Activated T-cell treated with anti-CD3 and anti-CD28 coated beads, Interleukin-2, amount 50 U/mL, for 4 hours (primary cell): ENCODE measurements at regions not wholly inside any gene's neighbourhood (a gene's known extent, or its start where the extent isn't known, plus 50 kb on each side); places are given as distances from the start of the nearest gene placed in this dataset.
"Not testable (repeated sequence)": the region's sequence is repeated elsewhere in the genome, so short reads cannot be mapped to it uniquely, and the experiment has no call there.

Experiments
- ATAC-seq, 2 donors: fragments of 200-7000 bp; cut with Tn5 transposase; one replicate each; pipeline ENCODE4 v1.10.0; 2021
- DNase-seq: peaks from one replicate; pipeline ENCODE4 v3.0.0-alpha.2; 2020
- H3K27me3 Mint-ChIP-seq: one replicate; pipeline ENCODE4 v1.8.0; 2021; ENCODE audit warnings: low read depth, mixed read lengths
- H3K36me3 Mint-ChIP-seq: one replicate; pipeline ENCODE4 v1.8.0; 2022; ENCODE audit warnings: mixed read lengths; ENCODE audit not compliant: insufficient read depth
- H3K4me1 Mint-ChIP-seq: one replicate; pipeline ENCODE4 v1.8.0; 2021; ENCODE audit warnings: low read depth, mixed read lengths
- H3K4me3 Mint-ChIP-seq: one replicate; pipeline ENCODE4 v1.8.0; 2021; ENCODE audit warnings: mild to moderate bottlenecking, moderate library complexity, mixed read lengths
- H3K9me3 Mint-ChIP-seq: one replicate; pipeline ENCODE4 v1.8.0; 2021; ENCODE audit warnings: mixed read lengths

GRCh38 chr3:195984392-195985030 is 76.2 kb upstream of the TNK2 start:
- not testable (repeated sequence) for DNase-seq, H3K9me3 Mint-ChIP-seq, H3K4me3 Mint-ChIP-seq, H3K27me3 Mint-ChIP-seq, H3K4me1 Mint-ChIP-seq, ATAC-seq
- H3K36me3 Mint-ChIP-seq = peaks cover 12% of the 10 kb centered on the region

GRCh38 chr3:195983880-195984279 is 75.5 kb upstream of the TNK2 start:
- H3K4me1 Mint-ChIP-seq, H3K4me3 Mint-ChIP-seq, ATAC-seq, DNase-seq, H3K27me3 Mint-ChIP-seq, H3K9me3 Mint-ChIP-seq: not testable (repeated sequence)
- H3K36me3 Mint-ChIP-seq = peaks cover 12% of the 10 kb centered on the region

DNA sequence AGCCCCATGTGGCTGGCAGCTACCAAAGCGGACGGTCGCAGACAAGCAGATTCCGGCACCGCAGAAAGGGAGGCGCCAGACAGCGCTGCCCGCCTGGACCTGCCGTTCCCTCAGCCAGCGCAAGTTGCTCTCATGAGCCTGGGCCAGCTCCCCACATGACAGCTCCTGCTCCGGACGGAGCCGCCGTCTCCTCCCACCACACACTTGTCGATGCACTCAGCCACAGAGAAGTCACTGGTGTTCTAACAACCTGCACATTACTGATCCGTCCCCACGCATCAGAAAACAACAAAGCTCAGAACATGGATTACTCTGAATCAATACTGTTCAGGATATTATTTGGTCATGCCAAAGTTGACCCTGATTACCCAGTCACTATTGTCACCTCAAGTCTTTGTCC is 74.4 kb upstream of the TNK2 start:
- H3K36me3 Mint-ChIP-seq = peaks cover 12% of the 10 kb centered on the region
- H3K27me3 Mint-ChIP-seq, DNase-seq, ATAC-seq, H3K4me3 Mint-ChIP-seq, H3K9me3 Mint-ChIP-seq, H3K4me1 Mint-ChIP-seq: not testable (repeated sequence)

DNA sequence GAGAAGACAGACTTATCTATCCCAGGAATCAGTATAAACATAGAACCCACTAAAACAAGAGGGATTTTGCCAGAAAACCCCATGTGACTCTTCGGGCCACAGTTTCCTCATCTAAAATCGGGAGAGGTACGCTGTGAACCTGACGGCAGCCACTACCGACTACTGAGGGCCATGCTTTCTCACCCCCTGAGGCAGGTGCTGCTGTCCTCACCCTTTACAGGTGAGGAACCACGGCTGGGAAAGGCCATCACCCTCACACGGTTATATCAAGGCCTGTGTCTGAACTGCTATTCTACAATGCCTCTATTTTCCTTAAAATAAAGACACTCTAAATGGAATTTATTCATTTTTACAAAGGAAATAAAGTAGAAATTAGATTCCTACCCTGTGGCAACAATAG is 73.4 kb upstream of the TNK2 start:
- DNase-seq, H3K4me1 Mint-ChIP-seq, H3K4me3 Mint-ChIP-seq, ATAC-seq, H3K9me3 Mint-ChIP-seq, H3K27me3 Mint-ChIP-seq: not testable (repeated sequence)
- peaks cover 12% of the 10 kb centered on the region for H3K36me3 Mint-ChIP-seq

DNA sequence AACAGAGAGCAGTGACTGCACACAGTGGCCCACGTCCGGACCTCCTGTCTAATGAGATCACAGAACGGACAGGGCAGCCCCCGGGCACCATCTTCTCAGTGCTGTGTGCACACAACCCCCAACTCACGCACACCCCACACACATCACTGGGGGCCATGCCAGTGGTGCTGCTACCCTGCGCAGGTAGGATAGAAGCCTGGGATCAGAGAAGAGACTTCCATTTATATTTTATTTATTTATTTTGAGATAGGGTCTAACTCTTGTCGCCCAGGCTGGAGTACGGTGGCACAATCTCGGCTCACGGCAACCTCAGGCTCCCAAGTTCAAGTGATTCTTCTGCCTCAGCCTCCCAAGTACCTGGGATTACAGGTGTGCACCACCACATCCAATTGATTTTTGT is 71.5 kb upstream of the TNK2 start:
- not testable (repeated sequence) for H3K27me3 Mint-ChIP-seq, H3K9me3 Mint-ChIP-seq, DNase-seq, H3K4me1 Mint-ChIP-seq, H3K4me3 Mint-ChIP-seq, ATAC-seq
- H3K36me3 Mint-ChIP-seq = peaks cover 17% of the 10 kb centered on the region

DNA sequence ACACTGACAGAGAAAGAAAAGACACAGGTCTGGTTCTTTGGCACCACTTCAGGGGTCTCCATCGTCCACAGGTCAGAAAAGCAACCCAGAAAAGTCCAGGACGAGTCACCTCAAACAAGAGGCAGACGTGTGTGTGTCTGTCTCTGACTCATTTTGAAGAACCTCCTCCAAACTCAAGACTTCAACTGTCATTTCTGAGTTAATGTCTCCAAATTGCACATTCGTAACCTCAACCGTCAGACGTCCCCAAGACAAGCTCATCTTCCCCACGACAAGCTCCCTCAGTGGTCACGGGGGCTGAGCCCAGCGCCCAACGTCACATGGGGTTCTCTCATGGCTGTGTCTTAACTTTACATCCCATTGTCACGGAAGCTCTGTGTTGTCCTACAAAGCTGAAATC is 70.2 kb upstream of the TNK2 start:
- ATAC-seq = peak; percentile 72
- not testable (repeated sequence) for H3K27me3 Mint-ChIP-seq, H3K4me1 Mint-ChIP-seq, H3K4me3 Mint-ChIP-seq, H3K36me3 Mint-ChIP-seq, H3K9me3 Mint-ChIP-seq, DNase-seq

GRCh38 chr3:195976876-195977275 is 68.5 kb upstream of the TNK2 start:
- not testable (repeated sequence) for DNase-seq, H3K27me3 Mint-ChIP-seq, ATAC-seq

DNA sequence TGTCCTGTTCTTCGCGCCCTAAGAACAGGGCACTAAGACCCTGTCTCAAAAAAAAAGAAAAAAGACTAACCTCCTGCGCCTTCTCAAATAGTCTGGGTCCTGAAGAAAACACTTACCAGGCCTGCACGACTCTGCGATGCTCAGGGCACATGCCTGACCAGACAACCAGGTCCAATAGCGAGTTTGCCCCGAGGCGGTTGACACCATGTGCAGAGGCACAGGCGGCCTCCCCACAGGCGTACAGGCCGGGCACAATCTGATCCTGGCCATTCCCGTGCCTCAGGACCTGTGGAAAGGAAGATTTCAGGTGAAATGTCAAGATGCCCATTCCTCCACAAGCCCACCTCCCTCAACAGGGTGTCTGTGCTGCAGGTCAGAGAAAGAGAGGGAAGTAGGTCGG is 65.9 kb upstream of the TNK2 start:
- ATAC-seq, H3K4me1 Mint-ChIP-seq, H3K4me3 Mint-ChIP-seq, DNase-seq, H3K27me3 Mint-ChIP-seq, H3K9me3 Mint-ChIP-seq: not testable (repeated sequence)
- peaks cover 22% of the 10 kb centered on the region for H3K36me3 Mint-ChIP-seq

More at GRCh38 chr3:195976876-195977275, 68.5 kb upstream of the TNK2 start:
- H3K4me1 Mint-ChIP-seq, H3K9me3 Mint-ChIP-seq, H3K4me3 Mint-ChIP-seq, H3K36me3 Mint-ChIP-seq: not testable (repeated sequence)

GRCh38 chr3:195970873-195971272 is 62.5 kb upstream of the TNK2 start:
- DNase-seq, H3K4me3 Mint-ChIP-seq, H3K27me3 Mint-ChIP-seq, H3K4me1 Mint-ChIP-seq, ATAC-seq, H3K9me3 Mint-ChIP-seq: not testable (repeated sequence)
- peaks cover 26% of the 10 kb centered on the region for H3K36me3 Mint-ChIP-seq

GRCh38 chr3:195969838-195970776 is 61.8 kb upstream of the TNK2 start:
- H3K4me1 Mint-ChIP-seq, ATAC-seq, DNase-seq, H3K27me3 Mint-ChIP-seq, H3K9me3 Mint-ChIP-seq, H3K4me3 Mint-ChIP-seq: not testable (repeated sequence)
- H3K36me3 Mint-ChIP-seq = peaks cover 26% of the 10 kb centered on the region

DNA sequence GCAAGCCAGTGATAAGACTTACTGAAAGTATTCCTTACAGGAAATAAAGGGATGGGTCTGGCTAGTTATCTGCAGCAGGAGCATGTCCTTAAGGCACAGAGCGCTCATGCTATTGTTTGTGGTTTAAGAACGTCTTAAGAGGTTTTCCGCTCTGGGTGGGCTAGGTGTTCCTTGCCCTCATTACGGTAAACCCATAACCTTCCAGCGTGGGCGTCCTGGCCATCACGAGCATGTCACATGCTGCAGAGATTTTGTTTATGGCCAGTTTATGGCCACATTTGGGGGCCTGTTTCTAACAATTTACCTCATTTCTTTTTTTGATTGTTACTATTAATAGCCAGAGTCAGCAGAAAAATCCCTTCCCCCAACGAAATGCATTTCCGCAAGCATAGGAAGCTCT is 61.0 kb upstream of the TNK2 start:
- not testable (repeated sequence) for H3K27me3 Mint-ChIP-seq, H3K4me1 Mint-ChIP-seq, DNase-seq, ATAC-seq, H3K4me3 Mint-ChIP-seq, H3K9me3 Mint-ChIP-seq
- H3K36me3 Mint-ChIP-seq = peaks cover 28% of the 10 kb centered on the region

DNA sequence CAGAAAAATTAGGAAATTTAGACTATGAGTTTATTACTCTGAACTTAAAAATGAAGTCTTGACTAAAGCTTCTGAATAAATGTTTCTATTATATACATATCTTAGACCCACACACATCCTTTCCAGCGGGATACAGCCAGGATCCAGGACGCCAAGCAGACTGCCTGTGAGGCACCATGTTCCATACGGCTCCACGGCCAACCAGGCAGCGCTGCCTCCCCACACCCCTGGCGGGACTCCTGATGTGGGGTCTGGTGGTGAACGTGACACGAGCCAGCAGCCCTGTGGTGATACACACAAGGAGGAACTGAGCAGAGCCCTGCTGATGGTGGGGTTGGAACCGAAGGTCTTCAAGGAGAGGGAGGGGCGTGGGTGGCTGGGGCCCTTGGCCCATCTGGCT is 59.8 kb upstream of the TNK2 start:
- peaks cover 29% of the 10 kb centered on the region for H3K36me3 Mint-ChIP-seq
- not testable (repeated sequence) for H3K4me3 Mint-ChIP-seq, H3K4me1 Mint-ChIP-seq, ATAC-seq, DNase-seq, H3K9me3 Mint-ChIP-seq, H3K27me3 Mint-ChIP-seq

GRCh38 chr3:195967387-195967720 is 59.0 kb upstream of the TNK2 start:
- not testable (repeated sequence) for H3K4me1 Mint-ChIP-seq, H3K27me3 Mint-ChIP-seq, ATAC-seq, H3K9me3 Mint-ChIP-seq, H3K4me3 Mint-ChIP-seq, DNase-seq
- H3K36me3 Mint-ChIP-seq = peaks cover 29% of the 10 kb centered on the region

DNA sequence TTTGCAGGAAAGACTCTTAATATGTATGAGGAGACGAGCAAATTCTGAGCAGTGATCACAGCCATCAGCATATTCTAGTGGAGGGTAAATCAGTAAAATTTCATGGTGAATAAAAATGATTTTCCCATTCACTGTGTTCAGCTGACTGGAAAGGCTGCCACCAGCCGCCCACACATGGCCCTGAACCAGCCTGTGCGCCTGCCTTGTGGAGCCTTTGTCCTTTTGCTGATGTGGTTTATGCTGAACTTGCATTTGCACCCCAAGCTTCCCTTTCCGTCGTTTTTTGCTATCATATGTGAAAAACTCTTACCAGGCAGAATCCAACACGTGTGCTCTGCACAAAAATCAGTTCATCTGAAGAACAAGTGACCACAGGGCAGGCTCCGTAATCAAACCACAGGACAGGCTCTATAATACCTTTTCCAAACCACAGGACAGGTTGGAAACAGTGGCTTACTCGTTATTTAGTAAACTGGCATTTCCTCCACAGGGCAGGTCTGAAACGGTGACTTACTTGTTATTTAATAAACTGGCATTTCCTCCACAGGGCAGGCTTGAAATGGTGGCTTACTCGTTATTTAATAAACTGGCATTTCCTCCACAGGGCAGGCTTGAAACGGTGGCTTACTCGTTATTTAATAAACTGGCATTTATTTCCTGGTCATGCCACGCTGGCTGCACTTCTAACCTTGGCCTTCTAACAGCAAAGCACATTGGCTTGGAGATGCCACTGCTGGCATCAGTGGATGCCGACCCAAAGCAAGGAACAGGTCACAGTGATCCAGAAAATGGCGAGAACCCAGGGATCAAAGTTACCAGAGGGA is 58.4 kb upstream of the TNK2 start:
- H3K36me3 Mint-ChIP-seq = peaks cover 29% of the 10 kb centered on the region
- DNase-seq, H3K4me1 Mint-ChIP-seq, H3K9me3 Mint-ChIP-seq, H3K4me3 Mint-ChIP-seq, H3K27me3 Mint-ChIP-seq, ATAC-seq: not testable (repeated sequence)
